CD4-positive, alpha-beta T cell treated with Interferon alpha-2 for 1 hour (primary cell): ENCODE measurements at regions not wholly inside any gene's neighbourhood (a gene's known extent, or its start where the extent isn't known, plus 50 kb on each side); places are given as distances from the start of the nearest gene placed in this dataset.
A peak's percentile ranks its signal among the peaks of the same experiment; 100 is the strongest.

Experiments
- DNase-seq, 2 donors: peaks; one replicate each; pipeline ENCODE4 v3.0.0-alpha.2; 2020 to 2022

GRCh38 chr11:23490557-23491235 lies 630.4 kb upstream of the CCDC179 start:
- no peak for DNase-seq

- DNase-seq = no peak
Measured at GRCh38 chr11:23494981-23495380, 634.7 kb upstream of the CCDC179 start.

GRCh38 chr11:23496340-23496739 lies 636.1 kb upstream of the CCDC179 start:
- DNase-seq = no peak

GRCh38 chr11:23497040-23497439 lies 636.8 kb upstream of the CCDC179 start:
- DNase-seq = no peak

GRCh38 chr11:23502389-23502788 lies 642.1 kb upstream of the CCDC179 start:
- DNase-seq = no peak

GRCh38 chr11:23502826-23503225 lies 642.6 kb upstream of the CCDC179 start:
- no peak for DNase-seq

- DNase-seq = no peak
Measured at GRCh38 chr11:23509023-23509422, 648.7 kb upstream of the CCDC179 start.

- DNase-seq = no peak
Measured at GRCh38 chr11:23509821-23510220, 649.5 kb upstream of the CCDC179 start.

- no peak for DNase-seq
Measured at GRCh38 chr11:23519194-23519593, 658.9 kb upstream of the CCDC179 start.

GRCh38 chr11:23520226-23520960 lies 660.1 kb upstream of the CCDC179 start:
- DNase-seq = no peak

- DNase-seq = no peak
Measured at GRCh38 chr11:23536907-23537306, 676.6 kb upstream of the CCDC179 start.

GRCh38 chr11:23539556-23539955 lies 679.3 kb upstream of the CCDC179 start:
- no peak for DNase-seq

GRCh38 chr11:23540101-23540561 lies 679.9 kb upstream of the CCDC179 start:
- DNase-seq = peak in 1 of 2 donors; percentile 7

GRCh38 chr11:23542189-23542588 lies 681.9 kb upstream of the CCDC179 start:
- DNase-seq = no peak

GRCh38 chr11:23542816-23543215 lies 682.5 kb upstream of the CCDC179 start:
- no peak for DNase-seq

GRCh38 chr11:23543651-23544222 lies 683.5 kb upstream of the CCDC179 start:
- DNase-seq = no peak

GRCh38 chr11:23551706-23552105 lies 691.4 kb upstream of the CCDC179 start:
- no peak for DNase-seq

- DNase-seq = no peak
Measured at GRCh38 chr11:23554002-23554401, 693.7 kb upstream of the CCDC179 start.

GRCh38 chr11:23555085-23555484 lies 694.8 kb upstream of the CCDC179 start:
- no peak for DNase-seq

GRCh38 chr11:23556163-23556750 lies 696.0 kb upstream of the CCDC179 start:
- DNase-seq = no peak

- no peak for DNase-seq
Measured at GRCh38 chr11:23563591-23563990, 703.3 kb upstream of the CCDC179 start.

- no peak for DNase-seq
Measured at GRCh38 chr11:23564370-23564769, 704.1 kb upstream of the CCDC179 start.

- no peak for DNase-seq
Measured at GRCh38 chr11:23569134-23569533, 708.9 kb upstream of the CCDC179 start.

- DNase-seq = peak in 1 of 2 donors; percentile 10
Measured at GRCh38 chr11:23569547-23569946, 709.3 kb upstream of the CCDC179 start.
